Muscle layer of duodenum (tissue), 2 donors: ENCODE measurements at regions not wholly inside any gene's neighbourhood (a gene's known extent, or its start where the extent isn't known, plus 50 kb on each side); places are given as distances from the start of the nearest gene placed in this dataset.
"Not testable (repeated sequence)": the region's sequence is repeated elsewhere in the genome, so short reads cannot be mapped to it uniquely, and the experiment has no call there.

ENCODE experiments used
- H3K27ac ChIP-seq: one replicate; pipeline ENCODE4 v1.7.0; 2013; ENCODE audit warnings: mild to moderate bottlenecking, low read length
- H3K27me3 ChIP-seq: one replicate; pipeline ENCODE4 v1.7.0; 2013; ENCODE audit warnings: low read depth, mild to moderate bottlenecking, control low read depth, low read length
- H3K36me3 ChIP-seq, 2 donors: one replicate each; pipeline ENCODE4 v1.7.0; 2013; ENCODE audit warnings: low read length in 2 of 2, control low read depth in 1 of 2, mild to moderate bottlenecking in 1 of 2; ENCODE audit not compliant: insufficient read depth in 2 of 2, control insufficient read depth in 1 of 2
- H3K4me1 ChIP-seq, 2 donors: one replicate each; pipeline ENCODE4 v1.7.0; 2013; ENCODE audit warnings: low read length in 2 of 2, mild to moderate bottlenecking in 2 of 2, control low read depth in 1 of 2, moderate library complexity in 1 of 2; ENCODE audit not compliant: insufficient read depth in 2 of 2, control insufficient read depth in 1 of 2
- H3K4me3 ChIP-seq, 2 donors: one replicate each; pipeline ENCODE4 v1.7.0; 2013; ENCODE audit warnings: low read length in 2 of 2, low read depth in 1 of 2, mild to moderate bottlenecking in 1 of 2
- H3K9me3 ChIP-seq, 2 donors: one replicate each; pipeline ENCODE4 v1.7.0; 2013; ENCODE audit warnings: low read length in 2 of 2, control low read depth in 1 of 2, mild to moderate bottlenecking in 1 of 2; ENCODE audit not compliant: control insufficient read depth in 1 of 2
- donor health status: healthy.

DNA sequence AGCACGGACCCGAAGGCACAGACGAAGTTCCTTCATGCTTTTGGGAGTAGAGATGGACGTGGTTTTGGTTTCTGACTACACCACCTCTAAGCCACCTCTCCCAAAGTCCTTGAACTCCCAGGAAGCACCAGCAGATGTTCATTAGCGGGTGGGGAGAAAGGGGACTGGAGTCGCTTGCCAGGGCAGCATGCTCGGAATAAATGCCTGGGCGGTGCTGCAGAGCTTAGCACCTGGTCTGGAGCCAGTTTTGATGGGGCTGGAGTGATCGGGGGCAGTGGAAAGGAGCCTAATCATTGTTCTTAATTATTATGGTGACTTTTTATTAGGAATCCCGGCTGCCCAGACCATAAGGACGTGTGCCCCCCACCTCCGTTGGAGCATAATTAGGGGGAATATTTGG lies 220.8 kb downstream of the TFCP2L1 start:
- Histone ChIP-seq H3K4me1 (no peaks in the 10 kb centered on the region), H3K36me3 (no peaks in the 10 kb centered on the region), H3K27ac (no peak overlapping the region), H3K9me3 (no peaks in the 10 kb centered on the region), H3K27me3 (no peaks in the 10 kb centered on the region), H3K4me3 (no peak overlapping the region)

DNA sequence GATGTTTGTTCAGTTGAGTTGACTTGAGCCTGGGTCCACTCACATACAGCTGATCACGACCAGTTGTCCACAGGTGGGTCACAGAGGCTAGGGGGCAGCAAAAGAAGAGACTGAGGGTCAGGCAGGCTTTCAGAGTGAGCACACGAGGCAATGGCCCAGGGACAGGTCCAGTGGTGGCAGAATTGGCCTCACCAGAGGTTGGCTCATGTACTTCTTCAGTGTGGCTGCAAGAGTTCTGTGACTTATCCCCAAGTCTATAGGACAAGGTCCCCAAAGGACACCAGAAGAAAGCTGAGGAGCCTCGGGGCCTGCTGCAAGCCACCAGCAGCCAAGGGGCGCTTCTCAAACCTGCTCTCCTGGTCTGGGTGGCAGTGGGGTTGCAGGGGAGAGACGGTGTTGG lies 219.8 kb downstream of the TFCP2L1 start:
- H3K4me3 ChIP-seq = no peak overlapping the region
- no peak overlapping the region for H3K27ac ChIP-seq
- H3K9me3 ChIP-seq = no peaks in the 10 kb centered on the region
- no peaks in the 10 kb centered on the region for H3K4me1 ChIP-seq
- no peaks in the 10 kb centered on the region for H3K27me3 ChIP-seq
- no peaks in the 10 kb centered on the region for H3K36me3 ChIP-seq

DNA sequence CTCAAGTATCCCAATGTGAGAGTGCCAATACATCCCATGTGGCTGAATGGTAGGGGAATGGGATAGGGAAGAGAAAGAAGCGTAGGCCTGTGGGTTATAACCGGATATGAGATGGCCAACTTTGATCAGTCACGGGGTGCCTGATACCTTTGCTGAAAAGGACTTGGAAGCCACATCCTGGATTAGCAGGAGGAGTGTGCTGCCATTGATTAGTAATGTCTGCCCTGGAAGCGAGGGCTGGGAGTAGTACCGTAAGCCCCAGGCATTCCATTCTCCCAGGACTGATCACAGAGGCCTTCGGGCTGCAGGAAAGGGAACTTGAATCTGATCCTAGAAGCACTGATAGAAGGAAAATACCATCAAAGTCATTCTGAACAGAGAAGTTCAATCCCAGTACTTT lies 218.5 kb downstream of the TFCP2L1 start:
- Histone ChIP-seq H3K4me3 (no peak overlapping the region), H3K27ac (no peak overlapping the region), H3K27me3 (no peaks in the 10 kb centered on the region), H3K36me3 (no peaks in the 10 kb centered on the region), H3K9me3 (no peaks in the 10 kb centered on the region), H3K4me1 (no peaks in the 10 kb centered on the region)

DNA sequence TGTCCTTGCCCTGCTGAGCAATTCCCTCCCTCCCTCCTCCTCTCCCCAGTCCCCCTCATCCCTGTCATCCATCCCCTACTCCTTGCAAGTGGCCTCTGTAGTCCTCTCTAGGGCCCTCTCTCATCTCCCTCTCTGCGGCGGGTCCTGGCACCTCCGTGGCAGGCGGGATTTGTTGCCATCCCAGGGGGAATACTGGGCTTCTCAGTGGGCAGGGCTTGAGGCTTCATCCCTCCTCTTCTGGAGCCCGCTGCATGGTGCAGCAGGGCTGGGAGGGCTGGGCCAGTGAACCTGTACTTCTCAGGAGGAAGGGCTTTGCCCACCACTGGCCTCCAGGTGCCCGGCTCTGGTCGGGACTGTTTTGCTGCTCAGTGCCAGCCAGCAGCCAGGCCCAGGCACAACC lies 216.2 kb downstream of the TFCP2L1 start:
- Histone ChIP-seq H3K27ac (no peak overlapping the region), H3K27me3 (no peaks in the 10 kb centered on the region)

DNA sequence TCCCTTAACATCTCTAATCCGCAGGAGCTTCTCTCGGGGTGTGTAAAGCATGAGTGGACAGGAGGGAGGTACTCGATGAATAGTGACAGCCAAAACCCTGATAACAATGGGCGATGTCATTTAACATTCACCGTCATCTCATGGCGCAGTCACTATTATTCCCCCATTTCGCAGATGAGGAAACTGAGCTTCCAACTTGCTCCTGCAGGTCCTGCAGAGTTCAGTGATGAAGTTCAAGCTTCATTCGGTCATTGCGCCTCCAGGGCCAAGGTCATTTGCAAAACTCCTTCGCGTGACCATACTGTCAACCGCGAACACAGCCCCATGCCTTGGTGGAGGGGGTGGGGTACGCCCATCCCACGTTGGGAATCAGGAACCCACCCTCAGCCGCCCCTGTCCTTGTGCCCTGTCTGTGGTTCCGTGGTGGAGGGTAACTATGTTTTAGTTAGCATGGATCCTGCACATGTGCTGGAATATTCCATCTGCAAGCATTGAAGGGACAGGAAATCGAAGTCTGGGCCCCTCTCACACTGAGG lies 215.5 kb downstream of the TFCP2L1 start:
- Histone ChIP-seq H3K27ac (no peak overlapping the region), H3K36me3 (no peaks in the 10 kb centered on the region), H3K9me3 (no peaks in the 10 kb centered on the region), H3K4me3 (no peak overlapping the region), H3K27me3 (peaks cover 5% of the 10 kb centered on the region), H3K4me1 (peaks cover 0 to 4% of the 10 kb centered on the region in 2 donors)

More for the DNA sequence above, 216.2 kb downstream of the TFCP2L1 start:
- Histone ChIP-seq H3K36me3 (no peaks in the 10 kb centered on the region), H3K4me1 (no peaks in the 10 kb centered on the region), H3K9me3 (no peaks in the 10 kb centered on the region), H3K4me3 (no peak overlapping the region)

DNA sequence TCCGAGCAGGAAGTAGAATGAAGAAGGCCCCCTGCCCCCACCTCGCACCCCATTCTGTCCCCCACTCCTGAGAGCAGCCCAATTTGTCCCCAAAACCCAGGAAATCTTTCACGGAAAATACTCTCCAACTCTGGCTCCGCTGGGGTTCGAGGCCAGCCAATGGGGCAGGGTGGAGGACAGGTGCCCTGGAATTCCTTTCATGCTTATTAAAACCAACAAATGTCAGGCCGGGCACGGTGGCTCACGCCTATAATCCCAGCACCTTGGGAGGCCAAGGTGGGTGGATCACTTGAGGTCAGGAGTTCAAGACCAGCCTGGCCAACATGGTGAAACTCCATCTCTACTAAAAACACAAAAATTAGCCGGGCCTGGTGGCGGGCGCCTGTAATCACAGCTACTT lies 214.9 kb downstream of the TFCP2L1 start:
- H3K27me3 ChIP-seq = not testable (repeated sequence)

DNA sequence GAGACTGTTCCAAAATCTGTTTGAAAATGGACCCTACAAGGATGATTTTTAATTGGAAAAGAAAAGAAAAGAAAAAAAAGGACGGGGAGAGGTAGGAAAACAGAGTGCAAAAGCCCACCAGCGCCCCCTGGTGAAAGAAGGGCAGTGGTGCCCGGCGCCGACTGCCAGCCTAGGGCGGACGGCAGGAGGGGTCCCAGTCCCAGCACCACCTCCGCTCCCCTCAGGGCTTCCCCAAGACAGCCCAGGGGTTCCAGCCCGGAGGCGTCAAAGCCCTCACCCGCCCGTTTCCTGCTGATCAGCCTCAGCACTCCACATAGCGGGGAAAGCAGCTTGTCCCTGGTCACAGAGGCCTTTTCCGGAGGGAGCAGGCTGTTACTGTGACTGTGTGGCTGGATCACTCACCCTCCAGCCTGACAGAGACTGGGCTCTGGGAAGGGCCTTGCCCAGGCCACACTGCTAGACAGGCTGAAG lies 213.9 kb downstream of the TFCP2L1 start:
- Histone ChIP-seq H3K36me3 (no peaks in the 10 kb centered on the region), H3K27ac (no peak overlapping the region), H3K4me3 (no peak overlapping the region), H3K4me1 (peaks cover 0 to 19% of the 10 kb centered on the region in 2 donors), H3K9me3 (no peaks in the 10 kb centered on the region), H3K27me3 (peaks cover 9% of the 10 kb centered on the region)

More for the DNA sequence above, 214.9 kb downstream of the TFCP2L1 start:
- not testable (repeated sequence) for H3K4me3 ChIP-seq, H3K27ac ChIP-seq, H3K36me3 ChIP-seq, H3K4me1 ChIP-seq, H3K9me3 ChIP-seq

DNA sequence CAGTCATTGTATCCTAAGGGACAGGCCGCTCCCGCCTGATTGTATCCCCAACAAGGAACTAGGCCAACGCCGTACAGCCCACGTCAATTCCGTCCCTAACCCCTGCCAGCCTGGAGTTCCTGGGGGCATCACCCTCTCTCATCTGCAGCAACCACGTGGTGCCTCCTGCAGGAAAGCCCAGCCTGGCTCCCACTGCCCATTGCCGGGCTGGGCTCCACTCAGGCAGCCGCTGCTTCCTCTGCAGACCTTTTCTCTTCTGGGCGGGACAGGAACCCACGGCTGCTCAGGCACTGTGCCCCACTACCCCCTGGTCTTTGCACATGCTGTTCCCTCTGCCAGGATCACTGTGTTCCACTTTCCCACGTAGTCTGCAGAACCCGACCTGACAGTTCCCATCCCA lies 212.2 kb downstream of the TFCP2L1 start:
- Histone ChIP-seq H3K27me3 (peaks cover 14% of the 10 kb centered on the region), H3K27ac (no peak overlapping the region), H3K36me3 (no peaks in the 10 kb centered on the region), H3K4me3 (no peak overlapping the region), H3K4me1 (peaks cover 0 to 19% of the 10 kb centered on the region in 2 donors), H3K9me3 (no peaks in the 10 kb centered on the region)

DNA sequence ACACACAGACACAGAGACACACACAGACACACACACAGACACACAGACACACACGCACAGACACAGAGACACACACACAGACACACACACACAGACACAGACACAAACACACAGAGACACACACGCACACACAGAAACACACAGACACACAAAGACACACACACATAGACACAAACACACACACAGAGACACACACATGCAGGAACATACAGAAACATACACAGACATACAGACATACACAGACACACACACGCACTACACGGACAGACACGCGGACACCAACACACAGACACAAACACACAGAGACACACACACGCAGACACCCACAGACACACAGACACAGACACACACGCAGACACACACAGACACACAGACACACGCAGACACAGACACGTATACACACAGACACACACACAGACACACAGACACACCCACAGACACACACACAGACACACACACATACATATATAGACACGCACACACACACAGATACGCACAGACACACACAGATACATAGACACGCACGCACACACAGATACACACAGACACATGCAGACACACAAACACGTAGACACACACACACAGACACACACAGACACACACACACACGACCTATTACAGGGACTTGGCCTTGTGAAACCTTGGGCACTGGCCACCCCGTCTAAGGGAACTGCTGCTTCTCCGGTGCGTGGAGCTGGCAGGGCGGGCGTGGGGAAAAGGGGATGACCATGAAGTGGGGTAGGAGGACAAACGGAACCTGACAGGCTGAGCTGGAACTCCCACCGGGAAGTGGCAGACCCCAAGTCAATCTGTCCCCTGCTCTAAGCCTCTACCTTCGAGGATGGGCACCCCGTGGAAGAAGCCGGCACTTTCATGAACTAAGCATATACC lies 211.4 kb downstream of the TFCP2L1 start:
- H3K27me3 ChIP-seq = peaks cover 14% of the 10 kb centered on the region

DNA sequence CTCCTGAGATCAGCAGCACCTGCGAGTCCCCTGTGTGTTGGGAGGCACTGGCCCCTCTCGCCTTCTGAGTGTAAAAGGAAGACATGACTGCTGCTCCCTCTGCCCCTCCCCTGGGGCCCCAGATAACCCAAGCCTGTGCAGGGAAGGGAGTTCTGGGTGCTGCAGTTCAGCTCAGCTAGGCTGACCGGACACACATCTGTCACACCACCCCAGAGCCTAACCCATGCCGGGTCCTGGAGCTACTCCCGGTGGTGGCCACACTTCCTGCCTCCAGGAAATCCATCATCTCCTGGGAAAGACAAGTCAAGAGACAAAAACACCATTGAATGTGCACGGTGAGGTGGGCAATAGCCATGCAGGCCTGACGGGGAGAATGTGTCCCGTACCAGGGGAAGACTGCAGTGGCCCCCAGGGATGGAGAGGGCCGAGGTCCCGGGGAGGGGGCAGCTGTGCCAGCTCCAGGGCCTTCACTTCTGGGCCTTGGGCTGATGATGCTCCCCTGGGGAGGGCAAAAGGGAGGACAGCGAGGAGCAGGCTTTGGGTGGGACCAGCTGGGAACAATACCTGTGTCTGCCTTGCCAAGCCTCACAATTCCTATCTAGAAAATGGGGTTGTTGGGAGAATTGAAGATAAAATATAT lies 210.6 kb downstream of the TFCP2L1 start:
- Histone ChIP-seq H3K4me1 (peaks cover 0 to 19% of the 10 kb centered on the region in 2 donors), H3K9me3 (no peaks in the 10 kb centered on the region), H3K27ac (no peak overlapping the region), H3K27me3 (peaks cover 14% of the 10 kb centered on the region), H3K4me3 (no peak overlapping the region), H3K36me3 (no peaks in the 10 kb centered on the region)

More for the DNA sequence above, 211.4 kb downstream of the TFCP2L1 start:
- Histone ChIP-seq H3K9me3 (no peaks in the 10 kb centered on the region), H3K36me3 (no peaks in the 10 kb centered on the region), H3K4me1 (peaks cover 0 to 19% of the 10 kb centered on the region in 2 donors), H3K27ac (no peak overlapping the region), H3K4me3 (no peak overlapping the region)

DNA sequence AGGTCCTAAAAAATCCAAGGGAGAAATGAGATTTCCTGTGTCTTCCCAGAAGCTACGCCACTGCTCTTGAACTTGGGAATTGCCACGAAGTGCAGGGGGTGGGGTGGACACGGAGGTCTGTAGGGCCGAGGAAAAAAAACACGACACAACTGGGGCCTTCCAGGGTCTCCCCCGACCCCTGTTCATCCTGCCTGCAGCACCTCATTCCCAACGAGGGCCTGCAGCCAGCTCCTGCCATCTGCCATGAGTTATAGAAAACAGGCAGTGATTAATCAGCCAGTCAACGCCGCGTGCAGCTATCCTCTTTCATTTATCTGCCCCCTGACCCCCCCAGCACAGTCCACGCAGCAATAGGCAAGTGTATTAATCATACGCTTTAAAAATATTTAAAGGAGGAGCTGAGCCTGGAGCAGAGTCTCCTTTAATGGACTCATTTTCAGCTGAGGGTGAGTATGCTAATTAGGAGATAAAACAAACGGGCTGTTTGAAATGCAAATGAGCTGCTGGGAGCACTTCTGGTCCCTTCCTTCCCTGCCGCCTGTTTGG lies 209.9 kb downstream of the TFCP2L1 start:
- Histone ChIP-seq H3K4me3 (no peak overlapping the region), H3K9me3 (no peaks in the 10 kb centered on the region), H3K27ac (no peak overlapping the region), H3K27me3 (peaks cover 14% of the 10 kb centered on the region), H3K4me1 (peaks cover 0 to 19% of the 10 kb centered on the region in 2 donors), H3K36me3 (no peaks in the 10 kb centered on the region)
